ENCODE measurements at regions not wholly inside any gene's neighbourhood (a gene's known extent, or its start where the extent isn't known, plus 50 kb on each side); places are given as distances from the start of the nearest gene placed in this dataset.

DNA sequence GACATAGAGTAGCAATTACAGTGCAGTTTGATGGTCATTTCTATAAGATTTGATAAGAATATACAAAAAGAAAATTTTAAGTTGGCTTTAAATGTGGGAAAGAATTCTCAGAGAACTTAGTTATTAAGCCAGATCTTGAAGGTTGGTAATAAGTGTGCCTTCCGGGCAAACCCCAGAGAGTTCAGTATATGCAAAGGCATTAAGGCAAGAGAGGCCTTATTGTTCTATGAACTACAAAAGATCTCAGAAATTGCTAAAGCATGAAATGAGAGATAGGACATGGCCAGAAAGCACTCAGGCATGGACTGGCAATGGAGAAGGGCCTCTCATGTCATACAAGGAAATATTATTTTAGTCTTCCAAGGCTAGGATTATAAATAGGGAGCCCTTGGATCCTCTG lies 390.2 kb upstream of the C1orf87 start:
- H3K27ac ChIP-seq = no peak overlapping the region
- no peak overlapping the region for H3K4me3 ChIP-seq (ENCODE audit: low read depth in 1 of 2, low read length in 1 of 2)
- no peaks in the 10 kb centered on the region for H3K36me3 ChIP-seq
- H3K4me1 ChIP-seq (ENCODE audit: control insufficient read depth in 1 of 2, insufficient read depth in 1 of 2, low read depth in 1 of 2, low read length in 1 of 2) = peaks cover 15 to 18% of the 10 kb centered on the region in 2 experiments
- TF ChIP-seq, protein P1, sequence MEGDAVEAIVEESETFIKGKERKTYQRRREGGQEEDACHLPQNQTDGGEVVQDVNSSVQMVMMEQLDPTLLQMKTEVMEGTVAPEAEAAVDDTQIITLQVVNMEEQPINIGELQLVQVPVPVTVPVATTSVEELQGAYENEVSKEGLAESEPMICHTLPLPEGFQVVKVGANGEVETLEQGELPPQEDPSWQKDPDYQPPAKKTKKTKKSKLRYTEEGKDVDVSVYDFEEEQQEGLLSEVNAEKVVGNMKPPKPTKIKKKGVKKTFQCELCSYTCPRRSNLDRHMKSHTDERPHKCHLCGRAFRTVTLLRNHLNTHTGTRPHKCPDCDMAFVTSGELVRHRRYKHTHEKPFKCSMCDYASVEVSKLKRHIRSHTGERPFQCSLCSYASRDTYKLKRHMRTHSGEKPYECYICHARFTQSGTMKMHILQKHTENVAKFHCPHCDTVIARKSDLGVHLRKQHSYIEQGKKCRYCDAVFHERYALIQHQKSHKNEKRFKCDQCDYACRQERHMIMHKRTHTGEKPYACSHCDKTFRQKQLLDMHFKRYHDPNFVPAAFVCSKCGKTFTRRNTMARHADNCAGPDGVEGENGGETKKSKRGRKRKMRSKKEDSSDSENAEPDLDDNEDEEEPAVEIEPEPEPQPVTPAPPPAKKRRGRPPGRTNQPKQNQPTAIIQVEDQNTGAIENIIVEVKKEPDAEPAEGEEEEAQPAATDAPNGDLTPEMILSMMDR (IDR thresholded peaks at IDR 0.05) = no peak
- H3K27me3 ChIP-seq = no peaks in the 10 kb centered on the region
- no peaks in the 10 kb centered on the region for H3K9me3 ChIP-seq

DNA sequence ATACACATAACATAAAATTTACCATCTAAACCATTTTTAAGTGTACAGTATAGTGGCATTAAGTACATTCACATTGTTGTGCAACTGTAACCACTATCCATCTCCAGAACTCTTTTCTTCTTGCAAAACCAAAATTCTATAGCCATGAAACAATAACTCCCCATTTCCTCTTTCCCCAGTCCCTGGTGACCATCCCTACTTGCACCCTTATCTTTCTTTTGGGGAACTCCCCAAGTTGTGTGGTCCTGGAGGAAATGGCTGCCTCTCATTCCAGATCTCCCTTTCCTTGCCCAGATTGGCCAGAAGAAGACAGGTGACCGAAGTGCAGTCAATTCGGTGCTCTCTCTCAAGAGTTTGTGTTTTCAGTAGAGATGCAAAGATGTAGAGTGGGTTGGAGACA lies 389.6 kb upstream of the C1orf87 start:
- Histone ChIP-seq H3K4me3 (ENCODE audit: low read depth in 1 of 2, low read length in 1 of 2) (no peak overlapping the region), H3K4me1 (ENCODE audit: control insufficient read depth in 1 of 2, insufficient read depth in 1 of 2, low read depth in 1 of 2, low read length in 1 of 2) (peaks cover 9 to 12% of the 10 kb centered on the region in 2 experiments), H3K27me3 (no peaks in the 10 kb centered on the region), H3K27ac (no peak overlapping the region), H3K9me3 (no peaks in the 10 kb centered on the region), H3K36me3 (no peaks in the 10 kb centered on the region)
- TF ChIP-seq, protein P1 (IDR thresholded peaks at IDR 0.05) = no peak

DNA sequence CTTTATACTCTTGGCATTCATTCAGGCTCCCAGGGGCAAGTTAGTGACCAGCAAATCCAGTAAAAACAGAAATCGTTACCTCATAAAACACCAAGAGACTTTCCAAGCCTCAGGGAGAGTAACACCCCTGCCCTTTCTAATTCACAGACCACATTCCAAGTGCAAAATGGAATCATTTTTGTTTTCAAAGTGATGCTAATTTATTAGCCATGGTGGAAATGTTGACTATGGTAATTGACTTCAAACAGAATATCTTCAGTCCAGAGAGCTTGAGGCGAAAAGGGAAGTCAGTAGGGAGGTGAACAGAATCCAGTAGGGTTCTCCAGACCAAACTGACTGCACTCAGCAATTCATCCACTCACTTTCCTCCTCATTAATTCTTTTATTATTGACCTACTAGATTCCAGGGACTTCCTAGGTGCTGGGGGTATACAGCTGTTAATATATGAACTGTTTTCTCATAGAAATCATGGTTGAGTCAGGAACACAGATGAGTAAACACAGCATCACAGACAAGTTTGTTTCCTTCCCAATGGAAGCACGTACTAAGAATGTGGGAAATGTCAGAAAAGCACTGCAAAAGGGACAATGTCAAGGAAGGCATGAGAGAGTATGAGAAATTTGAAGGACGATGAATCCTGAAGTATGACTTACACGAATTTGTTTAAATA lies 388.5 kb upstream of the C1orf87 start:
- TF ChIP-seq, protein P1 (IDR thresholded peaks at IDR 0.05) = no peak

DNA sequence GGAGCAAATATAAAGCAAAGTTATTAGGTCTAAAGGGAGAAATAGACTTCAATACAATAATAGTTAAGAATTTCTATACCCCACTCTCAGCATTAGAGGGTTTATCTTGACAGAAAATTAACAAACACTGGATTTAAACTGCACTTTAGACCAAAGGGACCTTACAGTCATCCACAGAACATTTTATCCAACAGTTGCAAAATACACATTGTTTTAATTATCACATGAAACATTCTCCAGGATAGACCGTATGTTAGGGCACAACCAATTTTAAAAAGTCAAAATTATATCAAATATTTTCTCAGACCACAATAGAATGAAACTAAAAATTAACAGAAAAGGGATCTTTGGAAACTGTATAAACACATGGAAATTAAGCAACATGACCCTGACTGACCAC lies 384.5 kb upstream of the C1orf87 start:
- no peaks in the 10 kb centered on the region for H3K9me3 ChIP-seq
- H3K27ac ChIP-seq = no peak overlapping the region
- no peaks in the 10 kb centered on the region for H3K27me3 ChIP-seq
- no peak overlapping the region for H3K4me3 ChIP-seq (ENCODE audit: low read depth in 1 of 2, low read length in 1 of 2)
- TF ChIP-seq, protein P1 (IDR thresholded peaks at IDR 0.05) = no peak
- H3K4me1 ChIP-seq (ENCODE audit: control insufficient read depth in 1 of 2, insufficient read depth in 1 of 2, low read depth in 1 of 2, low read length in 1 of 2) = peaks cover 5% of the 10 kb centered on the region in 2 experiments
- H3K36me3 ChIP-seq = no peaks in the 10 kb centered on the region

More for the DNA sequence above, 388.5 kb upstream of the C1orf87 start:
- H3K9me3 ChIP-seq = no peaks in the 10 kb centered on the region
- H3K27ac ChIP-seq = no peak overlapping the region
- H3K27me3 ChIP-seq = no peaks in the 10 kb centered on the region
- H3K36me3 ChIP-seq = no peaks in the 10 kb centered on the region
- peaks cover 7 to 8% of the 10 kb centered on the region in 2 experiments for H3K4me1 ChIP-seq (ENCODE audit: control insufficient read depth in 1 of 2, insufficient read depth in 1 of 2, low read depth in 1 of 2, low read length in 1 of 2)
- no peak overlapping the region for H3K4me3 ChIP-seq (ENCODE audit: low read depth in 1 of 2, low read length in 1 of 2)

DNA sequence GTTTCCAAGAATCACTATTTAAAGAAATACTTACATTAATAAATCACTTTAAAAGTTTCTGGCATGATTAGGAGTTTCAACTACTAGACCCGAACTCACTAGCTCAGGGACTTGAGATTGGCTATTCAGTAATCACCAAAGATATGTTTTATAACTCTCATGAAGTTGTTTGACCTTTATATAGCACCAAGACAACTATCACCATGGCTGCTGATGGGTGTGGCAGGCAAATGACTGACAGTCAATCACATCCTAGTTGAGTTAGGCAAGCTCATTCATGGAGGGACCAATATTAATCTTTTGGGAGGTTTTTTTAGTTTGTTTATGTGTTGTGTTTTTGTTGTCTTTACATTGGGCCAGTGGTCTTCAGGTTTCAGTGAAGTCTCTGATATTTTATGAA lies 376.3 kb upstream of the C1orf87 start:
- H3K27ac ChIP-seq = no peak overlapping the region

More for the DNA sequence above, 376.3 kb upstream of the C1orf87 start:
- Histone ChIP-seq H3K9me3 (no peaks in the 10 kb centered on the region), H3K4me3 (ENCODE audit: low read depth in 1 of 2, low read length in 1 of 2) (no peak overlapping the region), H3K27me3 (no peaks in the 10 kb centered on the region), H3K4me1 (ENCODE audit: control insufficient read depth in 1 of 2, insufficient read depth in 1 of 2, low read depth in 1 of 2, low read length in 1 of 2) (peaks cover 13 to 27% of the 10 kb centered on the region in 2 experiments), H3K36me3 (no peaks in the 10 kb centered on the region)
- TF ChIP-seq, protein P1 (IDR thresholded peaks at IDR 0.05) = no peak
